GM23248 (cell line): ENCODE measurements at regions not wholly inside any gene's neighbourhood (a gene's known extent, or its start where the extent isn't known, plus 50 kb on each side); places are given as distances from the start of the nearest gene placed in this dataset.

ENCODE experiments used
- EZH2 ChIP-seq: fragments of 200-600 bp; sonication (generic); IDR thresholded peaks from 2 replicates; pipeline ENCODE4 v1.6.1; 2018; ENCODE audit warnings: antibody characterized with exemption, mild to moderate bottlenecking; ENCODE audit not compliant: insufficient read depth, poor library complexity, severe bottlenecking
- EZH2phosphoT487 ChIP-seq: fragments of 200-600 bp; sonication (generic); IDR thresholded peaks from 2 replicates; pipeline ENCODE4 v1.6.1; 2018; ENCODE audit warnings: antibody characterized with exemption, moderate library complexity, mild to moderate bottlenecking, low read depth; ENCODE audit not compliant: insufficient read depth

DNA sequence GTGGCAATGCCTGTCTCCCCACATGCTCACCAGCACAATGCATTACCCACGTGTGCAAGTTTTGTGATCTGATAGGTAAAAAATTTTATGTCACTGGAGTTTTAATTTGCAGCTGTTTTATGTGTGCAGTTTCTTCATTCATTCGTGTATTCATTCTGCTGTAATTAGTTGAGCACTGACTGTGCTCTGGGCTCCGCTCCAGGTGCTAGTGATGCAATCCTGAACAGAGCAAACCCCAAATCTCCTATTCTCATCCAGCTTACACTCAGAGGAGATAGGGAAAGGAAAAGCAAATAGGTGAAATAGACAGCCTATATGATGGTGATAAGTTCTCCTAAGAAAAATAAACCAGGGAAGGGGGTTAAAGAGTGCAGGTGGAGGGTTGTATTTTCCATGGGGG lies 148.4 kb downstream of the TENT4A start:
- TF ChIP-seq EZH2: no peak
- TF ChIP-seq EZH2phosphoT487: no peak
